ENCODE measurements at regions not wholly inside any gene's neighbourhood (a gene's known extent, or its start where the extent isn't known, plus 50 kb on each side); places are given as distances from the start of the nearest gene placed in this dataset.
"Not testable (repeated sequence)": the region's sequence is repeated elsewhere in the genome, so short reads cannot be mapped to it uniquely, and the experiment has no call there.

GRCh38 chr15:26223720-26224119 is 360.6 kb upstream of the ATP10A start:
- H3K4me3 ChIP-seq (ENCODE audit: low read depth, low read length), result no peak overlapping the region
- no peak for TF ChIP-seq CTCF (conservative IDR thresholded peaks at IDR 0.05; ENCODE audit: low read depth, low read length)
- no peak for DNase-seq (ENCODE audit: low read depth)

- no peak for DNase-seq (ENCODE audit: low read depth)
- no peak for TF ChIP-seq CTCF (conservative IDR thresholded peaks at IDR 0.05; ENCODE audit: low read depth, low read length)
- H3K4me3 ChIP-seq (ENCODE audit: low read depth, low read length), result no peak overlapping the region
Observed at GRCh38 chr15:26222781-26223180, 359.7 kb upstream of the ATP10A start.

GRCh38 chr15:26217043-26217442 is 353.9 kb upstream of the ATP10A start:
- not testable (repeated sequence) for H3K4me3 ChIP-seq (ENCODE audit: low read depth, low read length); DNase-seq (ENCODE audit: low read depth)

GRCh38 chr15:26214290-26214689 is 351.2 kb upstream of the ATP10A start:
- no peak overlapping the region for H3K4me3 ChIP-seq (ENCODE audit: low read depth, low read length)
- no peak for DNase-seq (ENCODE audit: low read depth)
- no peak for TF ChIP-seq CTCF (conservative IDR thresholded peaks at IDR 0.05; ENCODE audit: low read depth, low read length)

GRCh38 chr15:26213427-26213826 is 350.3 kb upstream of the ATP10A start:
- TF ChIP-seq CTCF (conservative IDR thresholded peaks at IDR 0.05; ENCODE audit: low read depth, low read length), result no peak
- no peak overlapping the region for H3K4me3 ChIP-seq (ENCODE audit: low read depth, low read length)

GRCh38 chr15:26212109-26212508 is 349.0 kb upstream of the ATP10A start:
- no peak for TF ChIP-seq CTCF (conservative IDR thresholded peaks at IDR 0.05; ENCODE audit: low read depth, low read length)
- no peak for DNase-seq (ENCODE audit: low read depth)
- H3K4me3 ChIP-seq (ENCODE audit: low read depth, low read length), result no peak overlapping the region

More at GRCh38 chr15:26213427-26213826, 350.3 kb upstream of the ATP10A start:
- no peak for DNase-seq (ENCODE audit: low read depth)

- no peak for TF ChIP-seq CTCF (conservative IDR thresholded peaks at IDR 0.05; ENCODE audit: low read depth, low read length)
- H3K4me3 ChIP-seq (ENCODE audit: low read depth, low read length), result no peak overlapping the region
- DNase-seq (ENCODE audit: low read depth), result no peak
Observed at GRCh38 chr15:26210980-26211379, 347.9 kb upstream of the ATP10A start.
